ENCODE measurements at regions not wholly inside any gene's neighbourhood (a gene's known extent, or its start where the extent isn't known, plus 50 kb on each side); places are given as distances from the start of the nearest gene placed in this dataset.

DNA sequence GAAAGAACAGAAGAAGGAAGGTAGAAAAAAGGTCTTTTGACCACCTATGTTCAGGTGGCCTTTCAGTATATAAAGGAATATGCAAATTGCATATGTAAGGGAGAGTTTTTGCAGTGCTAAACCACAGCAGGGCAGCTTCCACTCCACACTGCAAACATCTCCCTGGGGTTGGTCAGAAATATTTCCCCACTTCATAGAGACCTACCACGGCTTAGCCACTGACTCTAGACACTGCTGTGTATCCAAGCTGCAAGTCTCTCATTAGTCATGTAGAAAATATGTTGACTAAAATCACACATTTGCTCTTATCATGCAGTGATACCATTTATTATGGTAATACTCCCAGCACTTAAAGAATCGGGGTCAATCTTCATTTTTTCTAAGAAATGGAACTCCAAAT, 214.9 kb upstream of the NR2F2 start:
- H3K27ac ChIP-seq (ENCODE audit: insufficient read depth, low read length), result no peak overlapping the region
- H3K9ac ChIP-seq (ENCODE audit: insufficient read depth, low read length), result no peak overlapping the region
- no peaks in the 10 kb centered on the region for H4K20me1 ChIP-seq (ENCODE audit: control insufficient read depth, extremely low read depth, insufficient read depth, low read length)
- H3K9me3 ChIP-seq (ENCODE audit: control insufficient read depth, insufficient read depth, low read depth, low read length), result no peaks in the 10 kb centered on the region
- H3K36me3 ChIP-seq (ENCODE audit: control insufficient read depth, insufficient read depth, low read length), result no peaks in the 10 kb centered on the region
- H3K4me3 ChIP-seq (replicated peaks in 1 of 4; ENCODE audit: control extremely low read depth in 1 of 4, insufficient read depth in 1 of 4, low read depth in 3 of 4, low read length in 4 of 4), result no peak overlapping the region
- no peak overlapping the region for H3K4me2 ChIP-seq (ENCODE audit: extremely low read depth, insufficient read depth, low read length)
- peak; percentile 29 to 89 for DNase-seq (ENCODE audit: low read depth in 2 of 2)
- H3K4me1 ChIP-seq (ENCODE audit: control insufficient read depth, extremely low read depth, insufficient read depth, low read length), result no peaks in the 10 kb centered on the region
- H3K27me3 ChIP-seq (ENCODE audit: control insufficient read depth, insufficient read depth, low read length), result no peaks in the 10 kb centered on the region
- no peak for TF ChIP-seq CTCF (conservative IDR thresholded peaks at IDR 0.05 in 1 of 2, IDR thresholded peaks at IDR 0.05 in 1 of 2; ENCODE audit: low read depth in 1 of 2, low read length in 2 of 2)
- no peak overlapping the region for H2AFZ ChIP-seq (ENCODE audit: low read length)
- no peaks in the 10 kb centered on the region for H3K79me2 ChIP-seq (ENCODE audit: control insufficient read depth, insufficient read depth, low read length)

- DNase-seq (ENCODE audit: low read depth in 2 of 2), result no peak
- H3K36me3 ChIP-seq (ENCODE audit: control insufficient read depth, insufficient read depth, low read length), result no peaks in the 10 kb centered on the region
- no peak overlapping the region for H3K4me3 ChIP-seq (replicated peaks in 1 of 4; ENCODE audit: control extremely low read depth in 1 of 4, insufficient read depth in 1 of 4, low read depth in 3 of 4, low read length in 4 of 4)
- TF ChIP-seq EZH2 (IDR thresholded peaks at IDR 0.05; ENCODE audit: low read length, missing control alignments) (no peak), CTCF (conservative IDR thresholded peaks at IDR 0.05 in 1 of 2, IDR thresholded peaks at IDR 0.05 in 1 of 2; ENCODE audit: low read depth in 1 of 2, low read length in 2 of 2) (no peak)
- H3K4me1 ChIP-seq (ENCODE audit: control insufficient read depth, extremely low read depth, insufficient read depth, low read length), result no peaks in the 10 kb centered on the region
- no peaks in the 10 kb centered on the region for H3K27me3 ChIP-seq (ENCODE audit: control insufficient read depth, insufficient read depth, low read length)
- H3K4me2 ChIP-seq (ENCODE audit: extremely low read depth, insufficient read depth, low read length), result no peak overlapping the region
- no peaks in the 10 kb centered on the region for H3K9me3 ChIP-seq (ENCODE audit: control insufficient read depth, insufficient read depth, low read depth, low read length)
- H4K20me1 ChIP-seq (ENCODE audit: control insufficient read depth, extremely low read depth, insufficient read depth, low read length), result no peaks in the 10 kb centered on the region
- no peak overlapping the region for H3K27ac ChIP-seq (ENCODE audit: insufficient read depth, low read length)
- H3K79me2 ChIP-seq (ENCODE audit: control insufficient read depth, insufficient read depth, low read length), result no peaks in the 10 kb centered on the region
- no peak overlapping the region for H3K9ac ChIP-seq (ENCODE audit: insufficient read depth, low read length)
- H2AFZ ChIP-seq (ENCODE audit: low read length), result no peak overlapping the region
Observed at GRCh38 chr15:96117270-96117669, 213.2 kb upstream of the NR2F2 start.

DNA sequence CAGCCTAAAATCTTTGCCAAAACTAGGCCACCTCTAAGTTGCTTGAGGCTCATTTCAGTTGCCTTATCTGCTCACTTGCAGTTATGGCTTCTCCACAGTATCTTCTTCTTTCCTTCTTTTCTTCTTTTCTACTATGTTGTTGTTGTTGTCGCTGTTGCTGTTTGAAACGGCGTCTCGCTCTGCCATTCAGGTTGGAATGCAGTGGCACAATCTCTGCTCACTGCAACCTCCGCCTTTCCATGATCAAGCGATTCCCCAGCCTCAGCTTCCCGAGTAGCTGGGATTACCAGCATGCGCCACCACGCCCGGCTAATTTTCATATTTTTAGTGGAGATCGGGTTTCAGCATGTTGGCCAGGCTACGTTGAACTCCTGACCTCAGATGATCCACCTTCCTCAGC, 210.8 kb upstream of the NR2F2 start:
- no peak overlapping the region for H3K9ac ChIP-seq (ENCODE audit: insufficient read depth, low read length)
- no peaks in the 10 kb centered on the region for H3K9me3 ChIP-seq (ENCODE audit: control insufficient read depth, insufficient read depth, low read depth, low read length)
- no peaks in the 10 kb centered on the region for H4K20me1 ChIP-seq (ENCODE audit: control insufficient read depth, extremely low read depth, insufficient read depth, low read length)
- no peak overlapping the region for H3K27ac ChIP-seq (ENCODE audit: insufficient read depth, low read length)
- H3K79me2 ChIP-seq (ENCODE audit: control insufficient read depth, insufficient read depth, low read length), result no peaks in the 10 kb centered on the region
- no peak overlapping the region for H3K4me2 ChIP-seq (ENCODE audit: extremely low read depth, insufficient read depth, low read length)
- H3K4me3 ChIP-seq (replicated peaks in 1 of 4; ENCODE audit: control extremely low read depth in 1 of 4, insufficient read depth in 1 of 4, low read depth in 3 of 4, low read length in 4 of 4), result no peak overlapping the region
- H3K4me1 ChIP-seq (ENCODE audit: control insufficient read depth, extremely low read depth, insufficient read depth, low read length), result no peaks in the 10 kb centered on the region
- no peaks in the 10 kb centered on the region for H3K27me3 ChIP-seq (ENCODE audit: control insufficient read depth, insufficient read depth, low read length)
- no peak for TF ChIP-seq CTCF (conservative IDR thresholded peaks at IDR 0.05 in 1 of 2, IDR thresholded peaks at IDR 0.05 in 1 of 2; ENCODE audit: low read depth in 1 of 2, low read length in 2 of 2)
- no peak for TF ChIP-seq EZH2 (IDR thresholded peaks at IDR 0.05; ENCODE audit: low read length, missing control alignments)
- DNase-seq (ENCODE audit: low read depth in 2 of 2), result no peak
- H2AFZ ChIP-seq (ENCODE audit: low read length), result no peak overlapping the region
- no peaks in the 10 kb centered on the region for H3K36me3 ChIP-seq (ENCODE audit: control insufficient read depth, insufficient read depth, low read length)

Data from fibroblast of lung (primary cell).